COR-L47 (cell line): ENCODE measurements at regions not wholly inside any gene's neighbourhood (a gene's known extent, or its start where the extent isn't known, plus 50 kb on each side); places are given as distances from the start of the nearest gene placed in this dataset.

Source experiments
- DNase-seq: peaks from one replicate; lab custom pipeline; 2025; lab: John Stamatoyannopoulos, UW

DNA sequence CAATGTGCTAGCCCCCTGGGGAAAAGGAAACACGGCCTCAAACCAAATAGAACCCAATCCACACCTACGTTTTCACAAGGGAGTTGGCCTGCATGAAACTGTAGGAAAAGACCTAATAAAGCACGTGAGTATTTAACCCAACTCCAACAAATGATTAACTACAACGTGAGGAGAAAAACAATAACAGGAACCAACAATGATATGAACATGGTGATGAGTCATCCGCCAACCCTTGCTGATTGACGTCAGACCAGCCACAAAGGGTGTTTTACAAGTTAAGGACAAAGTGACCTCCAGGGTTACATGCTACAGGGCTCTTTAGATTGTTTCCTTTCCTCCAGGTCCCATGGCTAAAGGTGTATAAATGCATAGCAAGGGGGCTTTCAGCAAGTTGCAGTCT is 460.5 kb downstream of the COG6 start:
- no peak for DNase-seq

DNA sequence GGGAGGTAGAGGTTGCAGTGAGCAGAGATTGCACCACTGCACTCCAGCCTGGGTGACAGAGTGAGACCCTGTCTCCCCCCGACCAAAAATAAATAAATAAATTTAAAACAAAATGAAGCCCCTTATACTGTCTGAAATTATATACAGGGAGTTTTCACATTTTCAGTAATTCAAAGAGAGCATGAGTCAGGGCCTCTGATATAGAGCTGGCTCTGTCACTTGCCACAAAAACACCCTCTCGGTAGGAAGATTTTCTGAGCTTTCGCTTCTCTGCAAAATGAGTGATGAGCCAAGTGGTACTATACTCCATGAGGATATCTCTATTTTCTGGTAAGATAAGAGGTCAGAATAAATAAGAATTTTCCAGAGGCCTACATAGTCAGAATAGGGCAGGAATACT is 462.9 kb downstream of the COG6 start:
- no peak for DNase-seq

DNA sequence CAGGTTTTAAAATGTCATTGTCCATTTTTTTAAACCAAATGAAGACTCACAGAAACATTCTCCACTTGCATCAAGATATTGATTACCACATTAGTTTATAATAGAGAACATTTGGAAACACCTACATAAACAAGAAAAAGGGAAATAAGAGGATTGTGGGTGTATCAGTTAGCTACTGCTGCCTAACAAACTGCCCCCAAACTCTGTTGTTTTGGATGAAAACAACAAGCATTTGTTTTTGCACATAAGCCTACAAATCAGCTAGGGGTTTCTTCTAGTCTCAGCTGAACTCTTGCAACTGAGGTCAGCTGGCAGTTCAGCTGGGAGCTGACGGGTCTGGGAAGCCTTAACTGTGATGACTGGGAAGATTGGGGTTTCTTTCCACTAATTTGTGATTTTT is 464.4 kb downstream of the COG6 start:
- DNase-seq: no peak

DNA sequence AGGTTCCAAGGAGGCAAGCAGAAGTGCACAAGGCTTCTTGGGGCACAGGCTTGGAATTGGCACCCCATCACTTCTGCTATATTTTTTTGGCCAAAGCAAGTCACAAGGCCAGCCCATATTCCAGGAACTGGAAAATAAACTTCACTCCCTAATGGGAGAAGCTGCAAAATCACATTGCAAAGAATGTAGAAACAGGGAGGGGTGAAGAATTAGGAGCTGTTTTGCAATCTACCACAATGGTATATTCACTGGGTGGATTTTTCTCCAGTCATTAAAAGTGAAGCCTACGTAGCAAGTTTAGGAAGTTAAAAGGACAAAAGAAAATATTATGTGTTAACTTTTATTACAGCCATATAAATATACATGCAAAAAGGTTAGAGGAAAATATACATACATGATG is 464.8 kb downstream of the COG6 start:
- DNase-seq: no peak

DNA sequence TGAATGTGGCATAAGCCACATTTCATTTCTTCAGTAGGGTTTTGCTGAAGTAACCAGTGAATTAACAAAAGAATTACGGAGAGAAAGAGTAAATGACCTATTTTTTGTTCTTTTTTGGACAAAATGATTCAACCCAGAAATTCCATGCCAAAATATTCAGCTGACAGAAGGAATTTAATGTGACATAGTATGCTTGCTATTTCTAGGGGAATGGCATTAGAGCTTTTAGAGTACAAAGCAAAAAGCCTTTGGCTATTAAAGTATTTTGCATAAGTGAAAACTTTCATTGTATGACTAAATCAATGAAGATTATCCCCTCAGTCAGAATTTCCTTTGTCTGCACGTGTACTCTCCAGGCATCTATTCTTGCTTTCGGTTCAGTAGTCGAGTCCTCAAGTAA is 465.3 kb downstream of the COG6 start:
- no peak for DNase-seq

DNA sequence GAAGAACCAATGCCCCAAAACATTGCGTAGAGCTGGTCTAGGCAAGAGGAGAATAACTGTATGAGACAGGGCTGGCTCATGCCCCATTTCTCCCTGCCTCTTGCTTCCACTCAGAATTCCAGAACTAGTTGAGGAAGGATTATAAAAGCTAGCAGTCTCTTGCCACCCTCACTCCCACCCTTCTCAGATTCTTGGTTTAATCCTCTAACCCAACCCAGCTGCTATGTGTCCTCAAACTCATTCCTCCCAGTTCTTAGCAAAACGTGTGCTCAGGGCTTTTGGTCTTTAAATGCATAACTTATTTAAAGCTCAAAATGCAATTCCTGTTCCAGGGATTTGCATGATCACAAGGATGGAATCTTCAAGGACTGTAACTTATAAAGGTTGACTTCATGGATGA is 466.3 kb downstream of the COG6 start:
- no peak for DNase-seq

DNA sequence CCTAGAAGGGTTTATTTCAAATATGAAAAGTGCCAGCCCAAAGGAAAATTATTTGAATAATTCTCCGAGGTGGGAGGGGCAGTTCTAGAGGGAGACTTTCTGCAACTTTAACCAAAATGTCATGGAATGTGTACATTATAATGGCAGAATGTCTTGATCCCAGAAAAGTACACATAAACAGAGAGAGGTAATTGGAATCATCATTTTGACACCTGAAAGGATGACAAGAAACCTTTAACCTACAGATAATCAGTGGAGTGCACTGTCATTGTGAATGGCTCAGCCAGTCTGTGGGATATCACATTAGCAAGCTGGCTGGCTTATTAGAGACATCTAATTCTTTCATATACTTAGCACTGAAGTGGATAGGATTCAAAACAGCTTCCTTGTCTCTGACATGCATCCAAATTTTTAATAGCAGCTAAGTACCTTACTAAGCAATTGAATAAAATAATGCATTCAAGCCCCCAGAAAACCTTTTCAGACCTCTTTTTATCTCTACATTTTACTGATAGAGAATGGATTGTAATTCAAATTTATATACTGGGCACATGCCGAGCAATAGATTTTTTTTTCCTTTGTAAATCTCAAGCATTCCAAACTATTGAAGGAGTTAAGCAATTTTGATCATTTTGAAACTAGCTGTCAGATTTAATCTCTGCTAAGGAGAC is 468.6 kb downstream of the COG6 start:
- no peak for DNase-seq

DNA sequence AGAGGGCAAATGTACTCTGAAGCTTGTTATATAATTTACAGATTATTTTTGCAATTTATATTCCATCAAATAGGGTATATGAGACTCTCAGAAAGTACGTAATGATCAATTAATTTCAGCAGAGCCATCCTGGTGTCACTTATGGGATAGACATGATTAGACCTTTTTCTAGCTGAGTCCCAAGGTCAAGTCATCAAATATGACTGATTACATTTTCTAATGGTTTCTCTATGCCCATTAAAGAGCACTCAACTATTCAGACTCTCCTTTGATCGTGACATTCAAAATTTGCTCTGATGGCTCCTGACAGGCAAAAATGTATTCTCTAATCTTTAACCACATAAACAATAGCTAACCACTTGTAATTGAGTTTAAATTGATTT is 469.2 kb downstream of the COG6 start:
- DNase-seq: no peak

DNA sequence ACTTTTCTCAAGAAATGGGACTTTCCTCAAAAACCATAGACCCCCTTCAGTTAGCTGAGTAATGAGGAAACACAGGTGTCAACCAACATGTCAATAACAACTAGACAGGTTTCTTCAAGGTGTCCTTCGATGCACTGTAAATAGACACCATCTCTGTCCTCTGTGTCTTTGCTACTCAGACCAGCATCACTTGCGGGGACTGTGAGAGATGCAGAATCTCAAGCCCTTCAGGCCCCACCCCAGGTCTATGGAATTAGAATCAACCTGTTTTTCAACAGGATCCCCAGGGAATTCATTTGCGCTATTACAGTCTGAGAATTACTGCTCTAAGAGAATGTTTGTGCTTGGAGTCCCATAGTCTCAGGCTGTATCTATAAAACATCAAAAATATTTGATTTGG is 469.9 kb downstream of the COG6 start:
- DNase-seq: no peak

DNA sequence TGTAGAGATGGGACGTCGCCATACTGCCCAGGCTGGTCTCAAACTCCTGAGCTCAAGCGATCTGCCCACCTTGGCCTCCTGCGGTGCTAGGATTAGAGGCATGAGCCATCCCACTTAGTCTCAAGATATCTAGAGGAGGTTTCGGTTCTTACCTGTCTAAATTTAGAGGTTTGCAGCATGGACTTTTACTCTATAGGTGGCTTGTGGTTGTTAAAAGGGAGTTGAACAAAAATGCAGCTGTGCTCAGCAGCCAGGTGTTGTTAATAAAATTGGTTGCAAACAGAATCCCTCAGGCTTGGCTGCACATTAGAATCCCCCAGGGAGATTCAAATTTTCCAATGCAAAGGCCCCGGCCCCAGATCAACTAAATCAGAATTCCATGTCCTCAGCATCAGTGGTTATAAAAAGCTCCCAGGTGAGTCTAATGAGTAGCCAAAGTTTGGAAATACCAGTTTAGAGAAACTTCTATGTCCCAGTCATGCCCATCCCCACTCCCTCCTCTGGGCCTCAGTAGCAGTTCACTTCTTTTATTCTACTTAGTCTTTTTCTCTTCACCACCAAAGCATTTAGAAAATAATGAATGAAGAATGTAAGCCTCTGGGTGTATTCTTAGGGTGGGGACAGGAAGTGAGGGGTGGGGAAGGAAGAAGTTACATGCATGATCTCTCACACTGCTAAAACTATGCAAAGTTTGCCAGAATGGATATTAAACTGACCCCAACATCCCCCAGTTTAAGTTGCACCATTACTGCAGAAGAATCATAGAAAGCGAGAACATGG is 471.0 kb downstream of the COG6 start:
- DNase-seq: no peak

DNA sequence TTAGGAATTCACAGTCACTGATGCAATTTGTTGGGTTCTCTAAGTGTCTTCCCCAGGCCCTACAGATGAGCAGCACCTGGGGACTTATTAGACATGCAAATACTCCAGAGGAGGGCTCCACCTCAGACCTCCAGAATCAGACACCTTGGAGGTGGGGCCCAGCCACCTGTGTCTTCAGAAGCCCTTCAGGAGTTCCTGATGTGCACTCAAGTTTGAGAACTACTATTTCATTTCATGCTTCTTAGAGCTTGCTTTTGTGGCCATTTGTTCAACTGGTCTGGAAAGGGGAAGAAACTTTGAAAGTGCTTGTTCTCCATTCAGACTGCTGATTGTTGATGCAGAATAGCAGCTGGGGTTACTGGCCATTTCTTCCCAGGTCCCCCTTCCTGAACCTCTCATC is 472.0 kb downstream of the COG6 start:
- DNase-seq: no peak

DNA sequence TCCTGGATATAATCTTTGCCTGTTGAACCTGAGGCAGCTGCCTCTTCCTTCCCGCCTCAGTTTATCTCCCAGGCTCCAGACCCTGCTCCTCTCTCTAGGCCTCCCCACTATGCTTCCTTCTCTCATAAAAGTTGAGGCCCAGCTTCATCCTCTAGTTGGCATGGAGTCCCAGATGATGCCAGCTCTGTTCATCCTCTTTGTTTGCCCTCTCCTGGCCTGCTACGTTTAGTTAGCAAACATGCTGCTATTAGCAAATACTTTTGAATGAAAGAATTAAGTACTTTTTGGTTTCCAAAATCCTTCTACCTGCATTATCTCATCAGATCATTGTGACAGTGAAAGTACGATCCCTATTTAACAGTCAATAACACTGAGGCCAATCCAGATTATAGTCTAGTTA is 472.5 kb downstream of the COG6 start:
- no peak for DNase-seq

DNA sequence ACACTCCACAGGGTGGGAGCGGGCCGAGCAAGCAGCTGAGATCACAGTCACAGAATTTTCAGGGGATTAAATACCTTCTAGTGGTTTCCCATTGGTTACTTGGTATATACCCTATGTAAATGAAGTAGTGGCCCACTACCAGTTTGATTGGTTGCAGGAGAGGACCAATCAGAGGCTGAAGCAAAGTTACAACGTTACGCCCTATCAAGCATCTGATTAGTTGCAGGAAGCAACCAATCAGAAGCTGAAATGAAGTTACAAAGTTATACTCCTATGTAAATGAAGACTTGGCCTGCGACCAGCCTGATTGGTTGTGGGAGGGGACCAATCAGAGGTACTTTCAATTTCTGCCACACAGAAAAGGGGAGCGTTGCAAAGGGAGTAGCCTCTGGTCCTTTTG is 474.0 kb downstream of the COG6 start:
- no peak for DNase-seq

DNA sequence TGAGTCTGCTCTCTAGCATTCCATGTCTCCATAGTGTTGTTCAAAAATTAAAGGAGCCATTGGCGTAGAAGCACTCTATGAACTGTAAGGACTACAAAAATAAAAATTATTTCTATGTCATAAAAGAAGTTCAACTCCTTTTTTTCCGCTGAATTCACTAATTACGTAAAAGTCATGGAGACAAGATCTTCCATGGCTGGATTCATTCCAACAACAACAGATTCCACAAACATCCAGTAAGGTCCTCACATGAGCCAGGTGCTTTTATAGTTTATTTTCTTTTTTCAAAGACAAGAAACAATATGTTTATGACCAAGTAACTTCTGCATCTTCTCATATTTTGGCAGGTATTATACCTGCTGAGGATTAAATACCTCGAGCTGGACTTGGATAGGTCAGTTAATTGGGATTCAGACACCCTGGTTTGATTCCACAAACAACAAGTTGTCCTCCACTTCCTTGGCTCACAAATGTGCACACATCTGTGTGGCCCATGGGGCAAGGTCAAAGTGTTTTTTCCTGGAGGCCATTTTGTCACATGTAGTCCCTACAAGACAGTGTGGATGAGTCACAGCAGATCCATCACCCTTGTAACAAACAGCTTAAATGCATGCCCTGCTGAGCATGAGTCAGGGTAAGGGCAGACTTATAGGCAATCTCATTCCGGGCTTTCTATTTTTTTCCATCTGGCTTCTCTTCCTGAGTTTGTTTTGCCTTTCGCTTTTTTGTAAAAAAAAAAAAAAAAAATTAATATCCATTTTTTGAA is 475.6 kb downstream of the COG6 start:
- DNase-seq: no peak

DNA sequence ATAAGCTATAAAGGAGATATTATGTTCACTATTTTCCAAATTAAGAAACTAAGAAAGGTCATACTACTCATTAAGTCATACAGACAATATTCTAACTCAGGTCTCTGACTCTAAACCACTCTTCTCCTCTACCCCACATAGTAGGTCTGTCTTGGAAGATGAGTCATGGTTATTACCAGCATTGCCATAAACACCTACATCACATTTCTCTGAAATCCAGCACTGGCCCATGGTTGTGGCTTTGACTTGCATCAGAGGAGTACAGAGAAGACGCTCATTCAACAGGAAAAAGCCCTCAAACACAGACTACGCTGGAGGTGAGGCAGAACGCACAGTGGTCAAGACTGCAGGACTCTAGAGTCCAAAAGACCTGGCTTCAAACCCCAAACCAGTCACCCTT is 476.8 kb downstream of the COG6 start:
- DNase-seq: no peak

DNA sequence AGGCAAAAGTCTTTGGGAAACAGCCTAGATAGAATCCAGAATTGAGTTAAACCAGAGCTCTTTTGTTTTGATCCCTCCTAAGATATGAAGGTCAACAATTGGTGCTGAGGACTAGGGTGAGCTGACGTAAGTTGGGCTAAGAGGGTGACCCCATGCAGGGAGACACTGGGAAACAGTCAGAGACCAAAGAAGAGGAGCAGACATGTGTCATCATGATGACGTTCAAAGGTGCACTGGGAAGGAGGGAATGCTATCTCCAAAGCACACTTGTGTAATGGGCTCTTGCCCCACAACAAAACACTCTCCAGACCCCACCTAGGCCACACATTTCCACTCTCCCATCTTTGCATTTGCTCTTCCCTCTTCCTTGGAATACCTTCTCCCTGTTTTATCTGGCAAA is 481.4 kb downstream of the COG6 start:
- DNase-seq: no peak

DNA sequence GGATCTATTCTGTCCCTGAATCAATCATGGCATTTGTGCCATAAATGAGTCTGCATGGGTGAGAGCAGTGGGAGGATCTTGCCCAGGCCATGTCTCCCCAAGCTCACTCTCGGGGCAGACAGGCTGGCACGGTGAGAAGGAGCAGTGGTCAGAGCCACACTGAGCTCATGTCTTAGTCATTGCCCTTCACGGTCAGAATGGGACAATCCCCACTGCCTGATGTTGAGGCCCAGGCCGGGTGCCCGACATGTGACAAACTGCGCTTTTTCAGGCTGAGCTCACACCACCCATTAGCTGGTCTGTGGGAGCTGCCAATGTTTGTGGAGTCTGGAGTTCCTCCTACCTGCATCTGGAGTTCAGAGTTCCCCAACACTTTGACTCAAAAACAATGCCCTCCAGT is 481.9 kb downstream of the COG6 start:
- DNase-seq: no peak

DNA sequence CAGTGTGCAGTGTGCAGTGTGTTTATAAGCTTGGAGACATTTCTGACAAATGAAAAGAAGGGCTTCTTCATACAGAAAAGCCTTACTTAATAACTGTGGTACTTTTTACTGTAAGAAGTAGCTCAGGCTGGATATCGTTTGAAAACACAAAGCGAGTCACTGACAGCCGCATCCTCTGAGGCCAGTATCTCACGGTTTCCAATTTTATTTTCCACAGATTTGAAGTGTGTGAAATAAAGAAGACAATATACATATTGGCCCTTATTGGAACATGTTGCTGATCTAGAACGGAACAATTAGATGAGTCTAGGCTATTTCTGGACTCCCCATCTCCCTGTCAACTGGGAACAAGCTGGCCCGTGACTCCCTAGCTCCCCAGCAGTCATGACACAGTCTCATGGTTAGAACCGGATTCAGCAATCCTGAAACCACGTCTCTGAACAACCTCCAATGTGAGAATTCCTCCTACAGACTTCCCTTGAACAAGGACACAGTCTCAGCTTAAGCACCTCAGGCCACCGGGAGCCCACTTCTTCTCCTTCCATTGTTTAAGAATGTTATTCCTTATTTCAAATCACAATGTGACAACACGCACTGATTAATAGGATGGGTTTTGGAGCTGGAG is 484.5 kb downstream of the COG6 start:
- DNase-seq: no peak

DNA sequence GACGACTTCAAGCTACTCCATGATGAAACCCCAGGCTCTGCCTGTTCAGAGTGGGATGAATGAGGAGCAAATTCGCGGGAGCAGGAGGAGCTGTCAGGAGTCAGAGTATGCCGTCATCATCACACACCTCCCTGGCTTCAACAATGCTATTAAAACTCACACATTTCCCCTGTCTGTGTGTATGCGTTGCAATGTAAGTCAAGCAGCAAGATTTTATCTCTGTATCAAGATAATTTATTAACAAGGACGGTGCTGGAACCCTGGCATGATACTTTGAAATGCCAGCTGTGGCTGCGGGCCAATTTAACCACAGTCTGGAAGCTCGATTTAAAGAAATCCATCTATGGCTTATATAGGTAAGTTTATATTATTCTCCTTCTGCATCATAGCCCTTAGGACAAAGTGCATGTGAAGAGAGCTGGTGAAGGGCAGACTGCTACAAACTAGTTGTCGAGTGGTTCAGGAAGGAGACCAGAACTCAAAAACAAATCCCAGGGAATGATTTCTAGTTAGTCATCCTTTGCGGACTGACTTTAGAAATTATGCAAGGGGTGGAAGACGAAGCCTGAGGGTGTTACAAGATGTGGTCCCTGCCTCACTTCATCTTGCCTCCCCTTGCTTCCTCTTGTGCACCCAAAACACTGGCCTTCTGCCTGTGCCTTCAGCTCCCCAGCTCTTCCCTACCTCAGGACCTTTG is 486.5 kb downstream of the COG6 start:
- no peak for DNase-seq

DNA sequence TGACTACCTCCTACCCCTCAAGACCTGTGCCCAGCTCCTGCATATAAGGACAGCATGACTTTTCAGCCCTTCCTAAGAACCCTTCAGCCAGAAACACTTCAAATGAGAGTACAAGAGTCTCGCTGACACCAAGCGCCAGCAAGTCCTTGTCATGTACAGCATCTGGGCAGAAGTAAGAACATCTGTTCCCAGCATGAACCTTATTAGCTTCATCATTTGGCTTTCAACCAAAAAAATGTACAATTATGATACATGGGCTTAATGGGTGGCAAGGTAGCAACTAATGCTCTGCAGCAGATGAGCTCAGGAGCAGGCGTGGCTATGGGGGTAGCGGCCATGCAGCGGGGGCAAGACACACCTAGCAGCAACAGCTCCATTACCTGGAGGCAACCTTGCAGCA is 487.6 kb downstream of the COG6 start:
- no peak for DNase-seq

DNA sequence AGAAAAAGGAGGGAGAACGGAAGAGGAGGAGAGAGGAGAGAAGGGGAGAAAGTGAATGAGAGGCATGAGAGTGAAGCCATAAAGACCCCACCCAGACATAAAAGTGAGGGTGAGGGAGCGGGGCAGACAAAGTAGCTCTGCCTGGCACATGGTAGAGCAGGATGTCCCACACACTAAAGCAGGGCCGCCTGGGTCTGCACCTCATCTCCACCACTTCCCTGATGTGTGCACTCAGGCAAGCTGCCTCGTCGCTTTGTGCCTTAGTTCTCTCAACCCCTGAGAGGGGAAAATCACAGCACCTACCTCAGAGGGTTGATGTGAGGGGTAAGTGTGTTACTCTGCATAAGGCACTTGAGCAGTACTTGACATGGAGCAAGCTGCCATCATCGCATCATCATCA is 488.1 kb downstream of the COG6 start:
- no peak for DNase-seq

DNA sequence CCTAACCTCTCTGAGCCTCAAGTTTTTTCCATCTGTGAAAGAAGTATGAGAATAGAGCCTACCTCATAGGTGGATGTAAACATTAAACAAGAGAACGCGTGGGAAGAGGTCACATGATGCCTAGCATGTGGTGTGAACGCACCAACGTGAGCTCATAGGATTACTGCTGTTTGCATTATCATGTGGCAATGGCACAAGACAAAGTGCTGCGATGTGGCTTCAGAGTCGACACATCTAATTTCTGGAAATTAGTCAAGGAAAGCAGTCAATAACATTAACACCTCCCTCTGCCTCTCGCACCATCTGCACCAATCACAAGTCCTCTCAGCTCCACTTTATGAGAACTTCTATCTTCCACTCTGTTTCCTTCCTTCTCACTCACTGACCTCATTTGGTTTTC is 489.7 kb downstream of the COG6 start:
- no peak for DNase-seq
